ELF-1 (cell line): ENCODE measurements at regions not wholly inside any gene's neighbourhood (a gene's known extent, or its start where the extent isn't known, plus 50 kb on each side); places are given as distances from the start of the nearest gene placed in this dataset.
A peak's percentile ranks its signal among the peaks of the same experiment; 100 is the strongest.
"Not testable (repeated sequence)": the region's sequence is repeated elsewhere in the genome, so short reads cannot be mapped to it uniquely, and the experiment has no call there.

Experiments
- DNase-seq: peaks from one replicate; pipeline ENCODE4 v3.0.0-alpha.2; 2016; ENCODE audit warnings: low read depth, low spot score

DNA sequence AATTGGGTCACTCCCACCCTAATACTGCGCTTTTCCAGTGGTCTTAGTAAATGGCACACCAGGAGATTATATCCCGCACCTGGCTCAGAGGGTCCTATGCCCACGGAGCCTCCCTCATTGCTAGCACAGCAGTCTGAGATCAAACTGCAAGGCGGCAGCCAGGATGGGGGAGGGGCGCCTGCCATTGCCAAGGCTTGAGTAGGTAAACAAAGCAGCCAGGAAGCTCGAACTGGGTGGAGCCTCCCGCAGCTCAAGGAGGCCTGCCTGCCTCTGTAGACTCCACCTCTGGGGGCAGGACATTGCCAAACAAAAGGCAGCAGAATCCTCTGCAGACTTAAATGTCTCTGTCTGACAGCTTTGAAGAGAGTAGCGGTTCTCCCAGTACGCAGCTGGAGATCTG is 52.4 kb upstream of the PMPCB start:
- peak; percentile 5 for DNase-seq

DNA sequence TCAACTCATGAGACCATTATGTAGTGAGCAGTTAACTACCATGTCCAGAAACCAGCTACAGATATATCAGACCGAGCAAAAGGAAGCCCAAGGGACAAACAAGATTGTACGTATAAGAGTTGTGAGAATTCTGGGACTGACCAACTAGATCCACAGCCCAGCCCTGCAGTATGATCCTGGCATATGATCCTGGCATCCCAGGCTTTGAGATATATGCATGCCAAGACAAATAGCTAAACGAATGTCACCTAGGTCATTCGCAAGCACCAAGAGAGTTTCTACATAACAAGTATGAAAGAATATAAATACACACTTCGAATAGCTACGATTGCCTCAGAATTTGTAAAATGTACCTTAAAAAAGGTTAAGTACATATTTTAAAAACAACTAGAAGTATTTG is 56.4 kb upstream of the PMPCB start:
- no peak for DNase-seq

DNA sequence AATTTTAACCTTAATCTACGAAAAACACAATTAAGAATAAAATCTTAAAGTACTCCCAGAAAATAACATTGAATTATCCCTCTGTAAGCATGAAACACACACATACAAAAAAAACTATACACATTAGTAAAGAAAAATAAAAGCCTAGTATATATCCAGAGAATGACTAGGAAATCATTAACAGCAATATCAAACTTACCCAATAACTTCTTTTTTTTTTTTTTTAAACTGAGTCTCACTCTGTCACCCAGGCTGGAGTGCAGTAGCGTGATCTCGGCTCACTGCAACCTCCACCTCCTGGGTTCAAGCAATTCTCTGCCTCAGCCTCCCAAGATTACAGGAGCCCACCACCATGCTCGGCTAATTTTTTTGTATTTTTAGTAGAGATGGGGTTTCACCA is 61.4 kb upstream of the PMPCB start:
- not testable (repeated sequence) for DNase-seq

DNA sequence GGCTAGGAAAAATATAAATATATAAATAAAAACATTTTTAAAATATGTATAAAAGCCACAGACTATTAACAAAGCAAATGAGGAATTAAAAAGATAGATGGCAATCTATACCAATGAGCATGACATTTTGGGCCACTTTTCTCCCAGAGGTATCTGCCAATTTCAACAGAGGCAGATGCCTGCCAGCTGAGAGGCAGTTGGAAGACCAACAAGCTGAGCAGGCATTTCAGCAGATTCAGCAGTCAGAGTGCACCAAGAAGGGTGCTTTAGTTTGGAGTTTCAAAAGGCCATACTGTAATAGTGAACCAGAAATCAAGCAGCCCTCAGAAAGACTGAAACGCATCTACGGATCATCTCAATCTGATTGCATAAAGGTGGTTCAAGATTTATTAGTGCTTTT is 62.4 kb upstream of the PMPCB start:
- not testable (repeated sequence) for DNase-seq

DNA sequence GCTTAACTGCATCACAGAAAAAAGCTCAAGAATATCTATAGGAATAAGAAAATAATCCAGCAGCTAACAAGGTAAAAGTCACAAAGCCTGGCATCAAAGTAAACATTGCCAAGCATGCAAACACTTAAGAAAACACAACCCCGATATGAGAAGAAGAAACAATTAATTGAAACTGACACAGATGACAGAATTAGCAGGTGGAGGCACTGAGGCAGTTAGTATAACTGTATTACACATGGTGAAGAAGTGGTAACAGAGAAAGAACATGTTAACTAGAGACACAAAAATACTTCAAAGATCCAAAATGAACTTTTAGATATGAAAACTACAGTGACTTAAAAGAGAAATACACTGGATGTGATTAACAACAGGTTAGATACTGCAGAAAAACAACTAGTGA is 69.4 kb upstream of the PMPCB start:
- DNase-seq, result not testable (repeated sequence)

DNA sequence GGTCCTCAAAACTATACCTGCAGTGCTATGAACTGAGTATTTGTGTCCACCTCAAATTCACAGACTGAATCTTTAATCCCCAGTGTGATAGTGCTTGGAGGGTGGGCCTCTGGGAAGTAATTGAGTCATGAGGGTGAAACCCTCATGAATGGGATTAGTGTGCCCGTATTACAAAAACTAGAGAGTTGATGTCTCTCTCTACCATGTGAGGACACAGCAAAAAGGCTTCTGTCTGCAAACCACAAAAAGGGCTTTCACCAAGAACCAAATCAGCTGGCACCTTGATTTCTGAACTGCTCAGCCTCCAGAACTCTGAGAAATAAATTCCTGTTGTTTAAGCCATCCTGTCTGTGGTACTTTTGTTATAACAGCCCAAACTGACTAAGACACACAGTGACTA is 71.4 kb upstream of the PMPCB start:
- DNase-seq, result not testable (repeated sequence)

DNA sequence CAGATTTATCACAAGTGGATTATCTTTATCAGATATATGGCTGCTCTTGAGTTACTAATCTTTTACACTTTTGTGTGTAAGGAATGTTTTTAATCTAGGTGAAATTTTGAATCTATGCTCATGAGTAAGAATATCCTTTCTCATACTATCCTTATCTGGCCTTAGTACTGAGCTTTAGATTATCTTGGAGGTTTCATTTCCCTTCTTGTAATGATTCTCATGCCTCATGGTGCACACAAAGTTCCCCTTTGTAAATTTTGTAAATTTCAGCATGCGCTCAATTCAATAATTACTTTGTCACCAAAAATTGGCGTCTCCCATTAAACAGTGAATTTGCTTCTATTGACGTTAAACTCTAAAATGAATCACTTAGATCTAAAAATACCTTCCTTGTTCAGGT is 74.2 kb upstream of the NAPEPLD start:
- DNase-seq, result not testable (repeated sequence)

DNA sequence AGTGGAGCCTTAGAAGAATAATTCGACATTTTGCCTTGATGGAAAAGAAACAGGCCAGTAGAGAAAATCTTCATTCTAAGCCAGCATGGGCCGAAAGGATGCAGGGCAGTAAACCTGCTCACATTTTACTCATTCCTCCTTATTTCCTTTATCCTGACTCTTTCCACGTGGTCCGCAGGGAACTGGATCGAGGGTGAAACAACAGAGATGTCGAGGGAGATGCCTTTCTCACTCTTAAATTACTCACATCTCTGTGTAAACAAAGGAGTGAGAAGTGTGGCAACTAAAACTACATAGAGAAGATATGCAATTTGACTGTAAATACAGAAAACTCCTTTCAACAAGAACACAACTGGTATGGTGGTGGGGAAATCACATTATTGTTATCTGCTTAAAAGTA is 62.1 kb upstream of the NAPEPLD start:
- DNase-seq, result not testable (repeated sequence)

DNA sequence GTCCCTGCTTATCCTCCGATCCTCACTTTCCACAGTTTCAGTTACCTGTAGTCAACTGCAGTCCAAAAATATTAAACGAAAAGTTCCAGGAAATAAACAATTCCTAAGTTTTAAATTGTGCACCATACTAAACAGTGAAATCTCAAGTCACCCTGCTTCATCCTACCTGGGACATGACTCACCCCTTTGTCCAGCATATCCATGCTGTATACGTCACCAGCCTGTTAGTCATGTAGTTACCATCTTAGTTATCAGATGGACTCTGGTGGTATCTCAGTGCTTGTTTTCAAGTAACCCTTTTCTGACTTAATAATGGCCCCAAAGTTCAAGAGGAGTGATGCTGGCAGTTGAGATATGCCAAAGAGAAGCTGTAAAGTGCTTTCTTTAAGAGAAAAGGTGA is 50.3 kb upstream of the NAPEPLD start:
- DNase-seq, result not testable (repeated sequence)
